ENCODE measurements at regions not wholly inside any gene's neighbourhood (a gene's known extent, or its start where the extent isn't known, plus 50 kb on each side); places are given as distances from the start of the nearest gene placed in this dataset.

DNA sequence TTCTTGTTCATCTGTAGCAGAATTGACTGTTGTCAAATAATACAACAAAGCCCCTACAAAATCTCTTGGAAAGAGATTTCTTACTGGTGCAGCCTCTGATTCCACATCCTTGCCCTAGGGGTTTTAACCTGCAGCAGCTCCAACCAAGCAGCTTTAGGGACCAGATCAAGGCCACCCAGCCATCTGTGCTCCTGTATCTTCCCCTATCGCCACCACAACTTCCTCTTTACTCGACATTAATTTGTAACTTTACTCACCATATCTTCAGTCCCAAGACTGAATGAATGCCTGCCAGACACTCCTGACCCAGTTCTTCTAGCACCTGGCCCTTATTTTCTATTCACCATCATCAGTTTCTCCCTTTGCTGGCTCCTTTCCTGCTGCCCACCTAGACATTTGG is 156.6 kb upstream of the IL12A start:
- in situ Hi-C loops (cut with HindIII; ENCODE audit: low pct_ligation_motif_present, low pct_unique_long_range_greater_than_20kb, low sequenced_read_pairs), result no loop called here
- DNase-seq, result no peak

DNA sequence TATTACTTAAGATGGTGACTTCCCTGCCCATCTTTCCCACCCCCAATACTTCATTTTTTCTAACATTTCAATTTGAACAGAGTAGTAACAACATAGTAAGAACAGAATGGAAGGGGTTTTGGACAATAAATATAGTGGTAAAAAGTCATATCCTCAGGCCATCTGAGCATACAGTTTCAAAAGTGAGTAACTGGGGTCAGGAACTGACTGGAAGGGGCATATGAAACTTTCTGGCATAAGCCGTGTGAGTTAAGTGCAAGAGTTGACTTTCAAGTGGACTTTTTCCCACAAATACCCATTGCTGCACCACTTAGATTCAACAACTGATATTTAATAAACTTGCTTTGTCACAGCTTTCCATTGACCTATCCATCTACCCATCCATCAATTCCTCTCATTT is 153.5 kb upstream of the IL12A start:
- no peak for DNase-seq
- in situ Hi-C loops (cut with HindIII; ENCODE audit: low pct_ligation_motif_present, low pct_unique_long_range_greater_than_20kb, low sequenced_read_pairs), result no loop called here

DNA sequence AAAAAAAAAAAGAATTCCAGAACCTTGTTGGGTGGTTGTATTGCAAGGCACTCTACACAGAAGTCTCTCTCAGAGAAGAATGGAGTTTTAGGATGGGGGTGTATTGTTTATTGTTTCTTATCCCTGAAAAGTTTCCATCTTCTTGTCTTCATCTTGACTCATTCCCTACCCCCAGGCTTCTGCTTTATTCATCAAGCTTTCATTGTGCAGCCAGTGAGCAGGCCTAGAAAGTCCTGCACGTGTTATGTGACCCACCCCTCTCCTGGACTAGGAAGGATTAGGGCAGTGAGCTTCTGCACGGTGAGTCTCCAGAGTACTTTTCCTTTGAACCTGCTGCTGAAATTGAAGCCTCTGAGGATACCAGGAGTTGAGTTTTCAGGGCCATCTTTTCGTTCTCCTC is 150.9 kb upstream of the IL12A start:
- no peak for DNase-seq
- in situ Hi-C loops (cut with HindIII; ENCODE audit: low pct_ligation_motif_present, low pct_unique_long_range_greater_than_20kb, low sequenced_read_pairs), result no loop called here

GRCh38 chr3:159838938-159839337 is 149.7 kb upstream of the IL12A start:
- in situ Hi-C loops (cut with HindIII; ENCODE audit: low pct_ligation_motif_present, low pct_unique_long_range_greater_than_20kb, low sequenced_read_pairs), result no loop called here

DNA sequence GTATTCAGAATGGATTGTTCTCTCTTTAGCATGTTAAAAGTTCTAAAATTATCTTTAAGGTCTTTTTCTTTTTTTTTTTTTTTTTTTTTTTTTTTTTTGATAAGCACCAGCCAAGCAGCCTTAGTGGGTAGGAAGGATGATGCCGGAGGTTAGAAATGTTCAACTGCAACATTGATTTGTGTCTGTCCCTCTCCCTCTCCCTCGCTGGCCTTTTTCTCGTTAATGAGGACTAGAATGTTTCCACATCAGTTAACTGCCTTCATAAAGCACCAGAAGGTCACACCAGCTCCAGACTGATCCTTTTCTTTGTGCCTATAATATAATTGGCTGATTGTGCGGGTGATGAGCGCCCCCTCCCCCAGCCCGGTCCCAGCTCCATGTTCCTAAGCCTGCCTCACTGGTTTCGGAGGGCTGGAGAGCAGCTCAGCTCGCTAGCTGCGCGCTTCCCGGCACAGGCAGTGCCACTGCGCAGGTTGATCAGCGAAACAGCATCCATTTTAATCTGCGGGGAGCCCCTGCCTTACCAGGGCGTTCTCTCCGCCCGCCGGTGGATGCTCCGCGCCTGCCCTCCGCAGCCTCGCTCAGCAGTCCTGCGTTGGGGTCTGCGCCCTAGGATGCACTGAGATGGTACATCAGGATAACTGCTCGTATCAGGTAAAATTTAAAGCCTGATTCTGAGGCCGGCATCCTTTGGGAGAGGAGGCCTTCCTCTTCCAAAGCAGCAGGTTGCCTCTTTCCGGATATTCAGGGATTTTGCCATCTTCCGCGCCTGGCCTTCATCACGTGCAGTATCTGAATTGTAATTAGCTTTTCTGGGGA is 148.9 kb upstream of the IL12A start, which contains the start of gene SCHIP1:
SCHIP1 (plus strand) TSS at position 301 of the 819 bp plus-strand sequence.
- in situ Hi-C loops (cut with HindIII; ENCODE audit: low pct_ligation_motif_present, low pct_unique_long_range_greater_than_20kb, low sequenced_read_pairs), result no loop called here
- peak; percentile 67 for DNase-seq

More at GRCh38 chr3:159838938-159839337, 149.7 kb upstream of the IL12A start:
- no peak for DNase-seq

- in situ Hi-C loops (cut with HindIII; ENCODE audit: low pct_ligation_motif_present, low pct_unique_long_range_greater_than_20kb, low sequenced_read_pairs), result no loop called here
- DNase-seq, result no peak
Observed at GRCh38 chr3:159840703-159841299, 147.8 kb upstream of the IL12A start.

DNA sequence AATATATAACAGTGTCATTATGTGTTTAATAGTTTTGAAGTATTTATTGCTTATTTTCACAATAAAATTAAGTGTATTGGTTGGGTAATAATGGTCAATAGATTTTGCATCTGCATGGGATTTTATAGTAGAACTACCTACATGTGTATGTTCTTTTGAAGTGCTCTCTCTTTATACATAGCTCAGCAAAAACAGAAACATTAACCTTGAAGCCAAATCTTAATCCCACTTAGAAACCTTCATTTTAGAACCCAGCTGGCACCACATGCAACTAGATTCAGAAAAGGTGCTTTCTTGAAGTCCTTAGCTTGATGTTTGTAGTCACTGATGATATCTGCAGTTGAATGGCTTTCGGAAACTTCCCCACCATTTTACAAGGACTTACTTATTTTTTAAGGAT is 146.9 kb upstream of the IL12A start:
- no peak for DNase-seq
- in situ Hi-C loops (cut with HindIII; ENCODE audit: low pct_ligation_motif_present, low pct_unique_long_range_greater_than_20kb, low sequenced_read_pairs), result no loop called here

- in situ Hi-C loops (cut with HindIII; ENCODE audit: low pct_ligation_motif_present, low pct_unique_long_range_greater_than_20kb, low sequenced_read_pairs), result no loop called here
- no peak for DNase-seq
Observed at GRCh38 chr3:159843840-159844730, 144.6 kb upstream of the IL12A start.

- in situ Hi-C loops (cut with HindIII; ENCODE audit: low pct_ligation_motif_present, low pct_unique_long_range_greater_than_20kb, low sequenced_read_pairs), result no loop called here
- DNase-seq, result no peak
Observed at GRCh38 chr3:159844801-159845261, 143.8 kb upstream of the IL12A start.

DNA sequence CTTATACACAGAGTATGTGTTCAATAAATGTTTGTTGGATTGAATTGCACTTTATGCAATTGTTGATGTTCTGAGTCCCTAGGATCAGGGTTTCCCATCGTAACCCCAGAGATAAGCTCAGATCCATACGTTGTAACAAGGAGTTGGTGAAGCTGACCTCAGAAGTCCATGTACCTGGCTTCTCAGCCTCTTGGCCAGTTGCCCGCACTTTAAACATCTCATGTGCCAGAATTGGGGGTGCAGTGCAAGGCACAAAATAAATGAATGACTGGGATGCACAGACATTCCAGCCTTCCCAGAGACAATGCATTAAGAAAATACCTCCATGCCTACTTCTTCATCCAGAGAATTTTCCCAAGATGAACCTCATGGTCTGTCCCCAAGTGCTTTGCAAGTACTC is 142.9 kb upstream of the IL12A start:
- in situ Hi-C loops (cut with HindIII; ENCODE audit: low pct_ligation_motif_present, low pct_unique_long_range_greater_than_20kb, low sequenced_read_pairs), result no loop called here
- DNase-seq, result no peak

- DNase-seq, result no peak
- in situ Hi-C loops (cut with HindIII; ENCODE audit: low pct_ligation_motif_present, low pct_unique_long_range_greater_than_20kb, low sequenced_read_pairs), result no loop called here
Observed at GRCh38 chr3:159846255-159846654, 142.4 kb upstream of the IL12A start.

GRCh38 chr3:159848348-159849118 is 140.1 kb upstream of the IL12A start:
- DNase-seq, result no peak
- in situ Hi-C loops (cut with HindIII; ENCODE audit: low pct_ligation_motif_present, low pct_unique_long_range_greater_than_20kb, low sequenced_read_pairs), result no loop called here

- in situ Hi-C loops (cut with HindIII; ENCODE audit: low pct_ligation_motif_present, low pct_unique_long_range_greater_than_20kb, low sequenced_read_pairs), result no loop called here
Observed at GRCh38 chr3:159850481-159850880, 138.2 kb upstream of the IL12A start.

DNA sequence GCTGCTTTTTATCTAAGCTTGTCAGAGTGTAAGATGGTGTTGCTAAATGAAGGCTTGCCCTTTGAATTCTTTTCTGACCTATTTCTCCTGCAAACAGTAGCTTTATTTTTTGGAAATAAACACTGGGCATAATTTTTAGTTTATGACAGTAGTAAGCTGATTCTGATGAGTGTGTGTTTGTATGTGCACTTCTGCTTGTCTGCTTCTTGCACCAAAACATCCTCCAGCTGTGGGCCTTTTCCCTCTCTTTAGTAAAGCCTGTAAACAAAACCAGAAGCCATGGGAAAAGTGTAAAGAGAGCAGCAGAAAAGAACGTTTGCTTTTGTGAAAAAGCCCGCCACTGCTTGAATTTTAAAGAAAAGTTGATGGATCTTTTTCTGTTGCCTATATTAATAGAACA is 136.4 kb upstream of the IL12A start:
- no peak for DNase-seq
- in situ Hi-C loops (cut with HindIII; ENCODE audit: low pct_ligation_motif_present, low pct_unique_long_range_greater_than_20kb, low sequenced_read_pairs), result no loop called here

More at GRCh38 chr3:159850481-159850880, 138.2 kb upstream of the IL12A start:
- no peak for DNase-seq

GRCh38 chr3:159852821-159853505 is 135.7 kb upstream of the IL12A start:
- in situ Hi-C loops (cut with HindIII; ENCODE audit: low pct_ligation_motif_present, low pct_unique_long_range_greater_than_20kb, low sequenced_read_pairs), result no loop called here
- DNase-seq, result peak; percentile 71

- in situ Hi-C loops (cut with HindIII; ENCODE audit: low pct_ligation_motif_present, low pct_unique_long_range_greater_than_20kb, low sequenced_read_pairs), result no loop called here
- DNase-seq, result no peak
Observed at GRCh38 chr3:159853506-159853864, 135.2 kb upstream of the IL12A start.

DNA sequence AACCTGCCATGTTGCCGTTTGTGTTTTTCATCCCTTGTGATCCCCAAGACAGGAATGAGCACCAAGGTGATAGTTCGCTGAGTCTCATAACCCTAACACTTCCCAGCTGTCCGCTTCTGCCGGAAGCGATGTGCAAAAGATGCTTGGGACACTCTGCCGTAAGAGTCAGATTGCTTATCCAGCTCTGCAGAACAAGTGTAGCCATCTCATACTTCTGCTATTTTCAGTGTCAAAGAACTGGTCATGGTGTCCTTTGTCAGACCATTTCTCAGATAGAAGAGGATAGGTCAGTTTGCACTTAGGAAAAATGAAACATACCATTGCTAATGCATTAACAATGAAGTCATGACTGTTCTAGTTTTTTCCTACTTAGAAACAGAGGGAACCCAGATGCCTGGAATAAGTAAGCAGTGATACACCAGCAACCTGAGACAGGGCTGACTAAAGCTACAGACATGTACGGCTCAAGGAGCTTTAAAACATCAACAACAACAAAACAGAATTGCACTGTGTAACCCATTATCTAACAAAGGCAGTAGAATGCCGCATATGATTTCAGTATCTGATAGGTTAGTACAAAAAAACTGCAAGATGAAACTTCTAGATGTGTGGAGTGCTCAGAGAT is 134.0 kb upstream of the IL12A start:
- in situ Hi-C loops (cut with HindIII; ENCODE audit: low pct_ligation_motif_present, low pct_unique_long_range_greater_than_20kb, low sequenced_read_pairs), result no loop called here
- DNase-seq, result peak; percentile 93
